ENCODE measurements at regions not wholly inside any gene's neighbourhood (a gene's known extent, or its start where the extent isn't known, plus 50 kb on each side); places are given as distances from the start of the nearest gene placed in this dataset.

GRCh38 chr12:31867292-31867691 lies 91.9 kb upstream of the RESF1 start:
- no peak for ATAC-seq
- DNase-seq: no peak

- ATAC-seq: no peak
- no peak for DNase-seq
Measured at GRCh38 chr12:31866523-31866922, 92.7 kb upstream of the RESF1 start.

- ATAC-seq: no peak
Measured at GRCh38 chr12:31865023-31865422, 94.2 kb upstream of the RESF1 start.

GRCh38 chr12:31861360-31861759 lies 97.9 kb upstream of the RESF1 start:
- ATAC-seq: no peak
- no peak for DNase-seq

More at GRCh38 chr12:31865023-31865422, 94.2 kb upstream of the RESF1 start:
- DNase-seq: no peak

GRCh38 chr12:31860401-31860800 lies 98.8 kb upstream of the RESF1 start:
- ATAC-seq (no peak), DNase-seq (no peak)

- ATAC-seq (peak; percentile 68), DNase-seq (peak; percentile 19)
Measured at GRCh38 chr12:31859232-31859977, 99.8 kb upstream of the RESF1 start.

- no peak for ATAC-seq
- no peak for DNase-seq
Measured at GRCh38 chr12:31855427-31855826, 103.8 kb upstream of the RESF1 start.

- no peak for DNase-seq
- no peak for ATAC-seq
Measured at GRCh38 chr12:31853977-31854376, 105.2 kb upstream of the RESF1 start.

- no peak for ATAC-seq
Measured at GRCh38 chr12:31853520-31853919, 105.7 kb upstream of the RESF1 start.

GRCh38 chr12:31850268-31850667 lies 108.9 kb upstream of the RESF1 start:
- ATAC-seq (no peak), DNase-seq (no peak)

More at GRCh38 chr12:31853520-31853919, 105.7 kb upstream of the RESF1 start:
- DNase-seq: no peak

- DNase-seq (no peak), ATAC-seq (no peak)
Measured at GRCh38 chr12:31849090-31849687, 110.0 kb upstream of the RESF1 start.

GRCh38 chr12:31846405-31846804 lies 112.8 kb upstream of the RESF1 start:
- DNase-seq (no peak), ATAC-seq (no peak)

GRCh38 chr12:31845613-31846322 lies 113.4 kb upstream of the RESF1 start:
- ATAC-seq (no peak), DNase-seq (no peak)

- DNase-seq (no peak), ATAC-seq (no peak)
Measured at GRCh38 chr12:31843398-31844095, 114.7 kb upstream of the AMN1 start.

GRCh38 chr12:31837913-31838312 lies 109.1 kb upstream of the AMN1 start:
- DNase-seq: no peak
- no peak for ATAC-seq

- DNase-seq: no peak
- no peak for ATAC-seq
Measured at GRCh38 chr12:31835276-31835882, 106.6 kb upstream of the AMN1 start.

- DNase-seq (no peak), ATAC-seq (no peak)
Measured at GRCh38 chr12:31834150-31834549, 105.3 kb upstream of the AMN1 start.

- ATAC-seq (peak; percentile 92), DNase-seq (peak; percentile 56)
Measured at GRCh38 chr12:31832740-31833729, 104.2 kb upstream of the AMN1 start.

- no peak for ATAC-seq
- no peak for DNase-seq
Measured at GRCh38 chr12:31828071-31828470, 99.2 kb upstream of the AMN1 start.

- DNase-seq: no peak
- ATAC-seq: no peak
Measured at GRCh38 chr12:31822761-31823160, 93.9 kb upstream of the AMN1 start.

- ATAC-seq: no peak
- no peak for DNase-seq
Measured at GRCh38 chr12:31821484-31821883, 92.7 kb upstream of the AMN1 start.
